Fibroblast of the aortic adventitia (primary cell): ENCODE measurements at regions not wholly inside any gene's neighbourhood (a gene's known extent, or its start where the extent isn't known, plus 50 kb on each side); places are given as distances from the start of the nearest gene placed in this dataset.

Experiments used
- DNase-seq: peaks from one replicate; pipeline ENCODE4 v3.0.0-alpha.2; 2010; ENCODE audit warnings: low read depth
- H3K4me3 ChIP-seq: 2 replicates; pipeline ENCODE4 v1.5.1; 2011; ENCODE audit warnings: low read depth, mild to moderate bottlenecking, control low read depth, low read length, moderate library complexity
- TF ChIP-seq, protein P1 (sequence below): IDR thresholded peaks from 2 replicates; pipeline ENCODE4 v1.5.1; 2011; ENCODE audit warnings: mild to moderate bottlenecking, low read length, control low read depth, inconsistent platforms; ENCODE audit not compliant: insufficient read depth

DNA sequence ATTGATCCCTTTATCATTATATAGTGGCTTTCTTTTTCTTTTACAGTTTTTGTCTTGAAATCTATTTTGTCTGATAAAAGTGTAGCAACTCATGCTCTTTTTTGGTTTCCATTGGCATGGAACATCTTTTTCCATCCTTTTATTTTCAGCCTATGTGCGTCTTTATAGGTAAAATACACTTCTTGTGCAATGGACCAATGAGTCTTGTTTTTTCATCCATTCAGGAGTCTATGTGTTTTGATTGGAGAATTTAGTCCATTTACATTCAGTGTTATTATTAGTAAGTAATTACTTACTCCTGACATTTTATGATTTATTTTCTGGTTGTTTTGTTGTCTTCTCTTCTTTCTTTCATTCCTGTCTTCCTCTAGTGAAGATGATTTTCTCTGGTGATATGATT is 66.4 kb upstream of the IL2 start:
- H3K4me3 ChIP-seq = no peak overlapping the region
- no peak for DNase-seq
- TF ChIP-seq, protein P1, sequence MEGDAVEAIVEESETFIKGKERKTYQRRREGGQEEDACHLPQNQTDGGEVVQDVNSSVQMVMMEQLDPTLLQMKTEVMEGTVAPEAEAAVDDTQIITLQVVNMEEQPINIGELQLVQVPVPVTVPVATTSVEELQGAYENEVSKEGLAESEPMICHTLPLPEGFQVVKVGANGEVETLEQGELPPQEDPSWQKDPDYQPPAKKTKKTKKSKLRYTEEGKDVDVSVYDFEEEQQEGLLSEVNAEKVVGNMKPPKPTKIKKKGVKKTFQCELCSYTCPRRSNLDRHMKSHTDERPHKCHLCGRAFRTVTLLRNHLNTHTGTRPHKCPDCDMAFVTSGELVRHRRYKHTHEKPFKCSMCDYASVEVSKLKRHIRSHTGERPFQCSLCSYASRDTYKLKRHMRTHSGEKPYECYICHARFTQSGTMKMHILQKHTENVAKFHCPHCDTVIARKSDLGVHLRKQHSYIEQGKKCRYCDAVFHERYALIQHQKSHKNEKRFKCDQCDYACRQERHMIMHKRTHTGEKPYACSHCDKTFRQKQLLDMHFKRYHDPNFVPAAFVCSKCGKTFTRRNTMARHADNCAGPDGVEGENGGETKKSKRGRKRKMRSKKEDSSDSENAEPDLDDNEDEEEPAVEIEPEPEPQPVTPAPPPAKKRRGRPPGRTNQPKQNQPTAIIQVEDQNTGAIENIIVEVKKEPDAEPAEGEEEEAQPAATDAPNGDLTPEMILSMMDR = no peak

DNA sequence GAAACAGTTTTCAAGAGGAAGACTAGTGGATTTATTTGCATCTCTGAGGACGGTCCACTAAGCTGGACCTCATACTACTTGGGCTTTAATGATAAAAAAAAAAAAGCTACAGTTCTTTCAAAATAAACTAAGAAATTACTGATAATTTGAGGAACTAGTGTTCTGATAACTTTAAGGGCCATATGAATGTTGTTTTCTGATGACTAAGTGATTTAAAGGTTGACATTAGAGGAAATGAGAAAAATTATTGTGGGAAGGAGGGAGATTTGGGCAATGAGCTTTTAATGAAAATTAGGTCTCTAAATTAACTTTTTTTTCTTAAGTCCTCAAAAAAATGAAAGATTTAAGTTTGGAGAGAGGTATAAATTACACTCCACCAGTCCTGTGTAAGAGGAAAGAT is 60.8 kb upstream of the IL2 start:
- no peak for DNase-seq
- no peak overlapping the region for H3K4me3 ChIP-seq
- TF ChIP-seq, protein P1 = no peak

DNA sequence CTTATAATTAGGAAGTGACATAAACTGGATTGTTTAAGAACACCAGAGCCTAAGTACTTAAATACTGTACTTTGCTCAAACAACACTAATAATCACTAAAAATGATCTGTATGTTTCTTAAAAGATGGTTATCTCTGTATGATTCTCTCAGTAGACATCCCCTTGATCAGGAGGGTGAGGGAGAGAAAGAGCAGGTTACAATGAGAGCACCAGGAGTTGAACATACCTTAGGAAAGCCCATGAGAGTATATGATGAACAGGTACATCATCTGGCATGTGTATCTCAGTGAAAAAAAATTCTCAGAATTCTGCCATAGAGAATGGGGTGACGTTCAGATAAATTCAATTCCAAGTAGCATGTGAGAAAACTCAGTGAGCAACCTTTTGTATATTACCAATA is 59.9 kb upstream of the IL2 start:
- TF ChIP-seq, protein P1 = no peak
- no peak overlapping the region for H3K4me3 ChIP-seq
- DNase-seq = no peak

DNA sequence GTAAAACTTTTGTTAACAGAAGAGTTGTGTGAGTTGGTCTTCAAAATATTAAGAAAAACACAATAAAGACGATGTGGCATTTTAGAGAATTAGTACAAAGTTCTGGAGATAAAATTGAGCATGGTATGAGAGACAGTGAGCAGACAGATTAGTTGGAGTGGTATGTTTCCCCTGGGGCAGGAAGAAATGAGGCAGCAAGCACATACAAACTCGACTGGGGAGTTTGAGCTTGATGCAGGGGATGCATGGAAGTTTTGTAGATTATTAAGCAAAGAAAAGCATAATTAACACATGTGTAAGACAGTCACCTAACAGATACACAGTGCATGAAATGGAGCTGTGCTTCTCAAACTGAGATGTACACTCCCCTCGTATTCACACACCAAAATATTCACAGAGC is 58.1 kb upstream of the IL2 start:
- H3K4me3 ChIP-seq = no peak overlapping the region

DNA sequence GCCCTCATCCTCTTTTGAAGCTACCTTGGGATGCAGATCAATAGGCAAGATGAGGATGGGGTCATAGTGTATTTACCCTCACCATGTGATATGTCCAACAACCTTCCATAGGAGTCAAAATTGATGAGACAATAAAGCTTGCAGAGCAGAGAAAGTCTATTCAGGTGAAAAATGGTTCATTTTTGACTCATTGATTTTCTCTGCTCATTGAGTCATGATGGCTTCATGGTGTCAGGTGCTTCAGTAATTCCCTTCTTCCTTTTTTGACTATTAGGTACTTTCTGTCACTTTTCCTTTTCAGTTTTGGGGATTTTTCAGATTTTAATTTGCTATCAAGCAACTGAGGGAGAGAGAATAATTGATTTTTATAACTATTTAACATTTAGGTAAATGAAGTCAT is 55.9 kb upstream of the IL2 start:
- no peak for DNase-seq
- no peak overlapping the region for H3K4me3 ChIP-seq
- TF ChIP-seq, protein P1 = no peak

More for the DNA sequence above, 58.1 kb upstream of the IL2 start:
- no peak for DNase-seq
- TF ChIP-seq, protein P1 = no peak

DNA sequence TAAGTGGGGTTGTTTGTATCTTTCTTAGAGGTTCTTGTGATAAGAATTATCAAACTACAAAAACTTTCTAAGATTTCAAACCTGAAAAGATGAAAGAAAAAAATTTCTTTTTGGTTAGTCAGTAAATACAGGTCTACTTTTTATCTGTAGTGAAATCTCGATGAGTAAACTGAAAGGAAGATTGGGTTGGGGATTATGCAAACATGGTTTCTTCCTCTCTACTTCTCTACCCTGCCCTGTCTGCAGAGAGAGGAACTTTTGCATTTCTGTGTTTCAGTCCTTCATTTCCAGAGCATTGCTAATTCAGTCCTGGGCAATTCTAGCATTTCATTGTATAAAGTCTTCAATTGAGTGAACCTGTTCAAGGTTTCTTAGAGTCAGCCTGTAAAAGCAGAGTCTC is 51.6 kb upstream of the IL2 start:
- no peak overlapping the region for H3K4me3 ChIP-seq

More for the DNA sequence above, 51.6 kb upstream of the IL2 start:
- DNase-seq = no peak
- TF ChIP-seq, protein P1 = peak; percentile 4
